HG03342 (cell line): ENCODE measurements at regions not wholly inside any gene's neighbourhood (a gene's known extent, or its start where the extent isn't known, plus 50 kb on each side); places are given as distances from the start of the nearest gene placed in this dataset.
"Not testable (repeated sequence)": the region's sequence is repeated elsewhere in the genome, so short reads cannot be mapped to it uniquely, and the experiment has no call there.

Experiments
- ATAC-seq: cut with Tn5 transposase; IDR thresholded peaks from one replicate; pipeline ENCODE4 v1.9.1; 2021; ENCODE audit warnings: mild to moderate bottlenecking, moderate library complexity; ENCODE audit not compliant: unreplicated experiment

- no peak for ATAC-seq
Measured at GRCh38 chr4:120318196-120318846, 251.7 kb upstream of the MAD2L1 start.

DNA sequence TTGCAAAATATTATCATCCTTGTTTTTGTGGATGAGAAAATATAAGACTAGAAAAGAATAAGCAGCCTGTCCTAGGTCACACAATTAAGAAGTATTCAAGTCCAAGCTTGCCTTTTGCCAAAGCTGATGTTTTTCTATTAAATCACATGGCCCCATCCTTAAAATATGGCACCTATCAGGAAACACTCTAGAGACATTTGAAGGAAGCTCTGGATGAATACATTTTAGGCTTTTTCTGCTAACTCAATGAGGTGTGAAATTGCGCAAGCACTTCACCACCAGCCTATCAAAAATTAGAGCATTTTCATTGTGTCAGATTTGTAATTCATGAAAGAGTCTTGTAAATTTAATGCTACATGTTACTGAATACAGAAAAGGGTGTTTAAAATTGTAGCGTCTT, 251.1 kb upstream of the MAD2L1 start:
- ATAC-seq, result no peak

GRCh38 chr4:120316416-120316815, 249.8 kb upstream of the MAD2L1 start:
- no peak for ATAC-seq

DNA sequence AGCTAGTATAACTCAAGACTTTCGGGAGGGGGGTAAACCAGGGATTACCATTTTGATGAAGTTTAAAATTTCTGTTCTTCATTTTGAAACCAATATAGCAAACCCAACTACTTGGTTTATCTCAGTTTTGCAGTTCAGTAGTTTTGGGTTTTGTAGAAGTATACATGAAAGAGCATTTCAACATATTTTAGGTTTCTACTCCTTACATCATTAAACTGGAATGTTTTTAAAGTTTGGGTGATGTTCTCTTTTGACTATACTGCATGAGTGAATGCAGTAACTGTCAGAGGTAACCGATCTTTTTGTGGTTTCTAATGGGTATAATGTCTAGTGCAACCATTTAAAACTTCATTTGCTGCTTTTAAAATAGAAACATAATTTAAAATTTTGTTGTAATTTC, 248.3 kb upstream of the MAD2L1 start:
- no peak for ATAC-seq

DNA sequence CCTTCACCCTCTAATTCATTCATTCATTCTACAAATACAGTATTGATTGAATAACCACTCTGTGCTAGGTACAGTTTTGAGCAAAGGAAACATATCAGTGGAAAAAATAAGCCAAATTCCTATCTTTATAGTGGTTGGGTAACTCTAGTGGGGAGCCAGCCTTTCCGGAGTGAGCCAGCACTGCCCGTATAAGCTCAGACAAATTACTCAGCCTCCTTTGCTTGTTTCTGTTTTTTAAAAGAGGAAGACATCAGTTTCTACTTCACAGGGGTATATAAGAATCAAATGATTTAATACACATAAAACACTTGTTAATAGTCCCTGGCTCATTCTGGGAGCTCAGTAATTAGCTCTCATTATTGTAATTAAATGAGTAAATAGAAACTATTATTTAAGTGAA, 238.2 kb upstream of the MAD2L1 start:
- no peak for ATAC-seq

GRCh38 chr4:120299631-120300030, 233.0 kb upstream of the MAD2L1 start:
- no peak for ATAC-seq

DNA sequence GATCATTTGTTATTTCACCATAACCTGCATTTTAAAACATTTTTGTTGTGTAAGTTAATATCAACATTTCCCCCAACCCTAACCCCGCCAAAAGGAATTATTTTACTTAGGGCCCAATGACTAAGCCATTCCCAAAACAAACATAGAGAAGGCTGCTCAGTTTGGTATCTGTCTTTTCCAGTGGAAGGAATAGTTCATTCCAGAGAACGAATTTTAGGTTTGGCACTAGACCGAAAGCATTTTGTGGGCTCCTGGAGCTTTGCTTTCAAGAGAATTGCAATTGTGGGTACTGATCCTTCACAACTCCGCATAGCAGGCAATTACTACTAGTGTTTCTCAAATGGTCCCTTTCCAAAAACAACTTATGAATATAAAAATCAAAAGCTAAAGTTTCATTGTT, 226.7 kb upstream of the MAD2L1 start:
- ATAC-seq, result no peak

- ATAC-seq, result no peak
Measured at GRCh38 chr4:120291541-120291940, 224.9 kb upstream of the MAD2L1 start.

DNA sequence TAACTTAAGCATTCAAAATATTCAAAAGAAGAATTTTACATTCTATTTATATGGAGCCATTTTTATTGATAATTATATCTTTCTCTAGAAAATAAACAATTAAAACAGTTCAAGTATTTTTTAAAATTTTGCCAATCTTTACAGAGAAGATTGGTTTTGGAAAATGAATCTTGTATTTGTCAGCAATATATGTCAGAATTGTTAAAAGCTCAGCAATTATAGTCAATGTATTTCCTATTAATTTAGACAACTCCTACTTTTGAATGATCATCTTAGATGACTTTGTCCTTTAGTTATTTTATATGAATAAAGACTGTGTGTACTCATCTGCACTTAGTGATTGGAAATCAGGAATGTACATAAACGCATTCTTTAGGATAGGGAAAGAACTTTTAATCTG, 223.9 kb upstream of the MAD2L1 start:
- ATAC-seq, result no peak

DNA sequence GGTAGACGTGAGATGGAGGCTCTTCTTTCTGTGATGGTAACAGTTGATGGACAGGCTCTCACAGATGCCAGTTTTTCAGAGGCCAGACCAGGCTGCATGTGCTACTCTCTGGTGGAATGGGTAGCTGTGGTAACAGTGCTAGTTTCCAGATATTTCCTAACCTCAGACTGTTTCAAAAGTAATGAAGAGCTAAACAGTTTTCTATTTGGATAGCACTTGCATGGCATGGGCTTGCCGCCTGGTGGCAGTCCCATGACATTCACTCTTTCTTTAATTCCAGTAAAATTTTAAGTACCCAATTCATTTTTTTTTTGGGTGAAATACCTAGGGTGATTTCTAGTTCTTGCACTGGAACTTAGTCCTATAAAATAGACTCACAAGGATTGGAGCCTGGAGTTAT, 220.2 kb upstream of the MAD2L1 start:
- no peak for ATAC-seq

- ATAC-seq, result no peak
Measured at GRCh38 chr4:120281581-120281980, 214.9 kb upstream of the MAD2L1 start.

DNA sequence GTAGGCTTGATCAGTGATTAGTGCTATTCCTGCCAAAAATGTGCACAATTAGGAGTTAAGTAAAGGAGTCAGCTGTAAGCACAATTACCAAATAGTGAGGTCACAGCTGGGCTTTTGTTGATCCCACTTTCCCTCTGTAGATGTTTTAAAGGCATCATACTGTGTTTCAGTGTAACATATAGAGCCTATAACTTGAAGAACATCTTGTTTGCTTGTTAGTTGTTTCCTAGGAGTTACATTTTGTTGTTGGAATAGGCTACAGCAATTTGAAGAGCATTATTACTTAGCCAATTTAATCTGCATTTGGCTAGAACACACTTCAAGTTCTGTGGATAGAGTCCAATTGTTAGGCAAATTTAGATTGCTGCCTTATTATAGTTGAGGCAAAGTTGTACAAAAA, 210.7 kb upstream of the MAD2L1 start:
- no peak for ATAC-seq

- ATAC-seq, result no peak
Measured at GRCh38 chr4:120266602-120267001, 200.0 kb upstream of the MAD2L1 start.

- ATAC-seq, result no peak
Measured at GRCh38 chr4:120263618-120264017, 197.0 kb upstream of the MAD2L1 start.

DNA sequence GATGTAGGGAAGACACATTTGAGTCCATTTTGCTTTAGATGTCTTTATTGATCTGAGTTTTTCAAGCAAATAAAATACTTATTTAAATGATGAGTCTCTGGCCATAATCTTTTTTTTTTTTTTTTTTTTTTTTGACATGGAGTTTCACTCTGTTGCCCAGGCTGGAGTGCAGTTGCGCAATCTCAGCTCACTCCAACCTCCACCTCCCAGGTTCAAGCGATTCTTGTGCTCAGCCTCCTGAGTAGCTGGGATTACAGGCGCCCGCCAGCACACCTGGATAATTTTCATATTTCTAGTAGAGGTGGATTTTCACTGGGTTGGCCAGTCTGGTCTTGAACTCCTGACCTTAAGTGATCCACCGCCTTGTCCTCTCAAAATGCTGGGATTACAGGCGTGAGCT, 194.5 kb upstream of the MAD2L1 start:
- ATAC-seq, result no peak

DNA sequence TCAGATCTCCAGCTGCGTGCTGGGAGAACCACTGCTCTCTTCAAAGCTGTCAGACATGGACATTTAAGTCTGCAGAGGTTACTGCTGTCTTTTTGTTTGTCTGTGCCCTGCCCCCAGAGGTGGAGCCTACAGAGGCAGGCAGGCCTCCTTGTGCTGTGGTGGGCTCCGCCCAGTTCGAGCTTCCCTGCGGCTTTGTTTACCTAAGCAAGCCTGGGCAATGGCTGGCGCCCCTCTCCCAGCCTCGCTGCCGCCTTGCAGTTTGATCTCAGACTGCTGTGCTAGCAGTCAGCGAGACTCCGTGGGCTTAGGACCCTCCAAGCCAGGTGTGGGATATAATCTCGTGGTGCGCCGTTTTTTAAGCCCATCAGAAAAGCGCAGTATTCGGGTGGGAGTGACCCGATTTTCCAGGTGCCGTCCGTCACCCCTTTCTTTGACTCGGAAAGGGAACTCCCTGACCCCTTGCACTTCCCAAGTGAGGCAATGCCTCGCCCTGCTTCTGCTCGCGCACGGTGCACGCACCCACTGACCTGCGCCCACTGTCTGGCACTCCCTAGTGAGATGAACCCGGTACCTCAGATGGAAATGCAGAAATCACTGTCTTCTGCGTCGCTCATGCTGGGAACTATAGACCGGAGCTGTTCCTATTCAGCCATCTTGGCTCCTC, 189.6 kb upstream of the MAD2L1 start:
- ATAC-seq, result not testable (repeated sequence)

DNA sequence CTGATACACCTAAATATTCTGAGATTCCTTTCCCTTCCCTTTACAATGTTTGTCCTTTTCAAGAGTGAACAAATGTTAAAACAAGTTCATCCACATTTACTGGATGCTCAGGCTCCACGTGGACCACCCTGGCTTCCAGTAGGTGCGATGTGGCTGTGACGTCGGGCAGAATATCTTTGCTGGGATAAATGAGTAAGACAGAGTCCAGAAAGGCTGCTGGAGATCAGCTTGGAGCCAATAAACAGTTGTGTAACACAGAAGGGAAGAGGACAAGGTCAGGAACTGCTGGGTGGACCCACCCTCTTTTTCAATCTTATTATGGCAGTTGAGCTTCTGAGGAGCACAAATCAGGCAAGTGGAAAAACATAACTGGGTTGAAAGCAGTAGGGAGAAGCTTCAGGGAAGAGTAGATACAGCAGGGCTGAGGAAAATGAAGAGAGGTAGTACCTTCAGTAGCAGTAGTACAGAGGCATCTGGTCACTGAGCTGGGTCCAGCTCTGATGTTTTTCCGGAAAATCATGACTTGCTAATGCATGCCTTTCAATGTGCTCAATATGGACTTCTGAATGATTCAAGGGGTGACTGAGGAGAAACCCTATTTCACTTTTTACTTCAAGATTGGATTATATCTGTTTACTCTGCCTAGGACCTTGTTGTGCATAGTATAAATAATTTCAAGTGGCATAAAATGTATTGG, 171.8 kb upstream of the MAD2L1 start:
- ATAC-seq, result no peak

DNA sequence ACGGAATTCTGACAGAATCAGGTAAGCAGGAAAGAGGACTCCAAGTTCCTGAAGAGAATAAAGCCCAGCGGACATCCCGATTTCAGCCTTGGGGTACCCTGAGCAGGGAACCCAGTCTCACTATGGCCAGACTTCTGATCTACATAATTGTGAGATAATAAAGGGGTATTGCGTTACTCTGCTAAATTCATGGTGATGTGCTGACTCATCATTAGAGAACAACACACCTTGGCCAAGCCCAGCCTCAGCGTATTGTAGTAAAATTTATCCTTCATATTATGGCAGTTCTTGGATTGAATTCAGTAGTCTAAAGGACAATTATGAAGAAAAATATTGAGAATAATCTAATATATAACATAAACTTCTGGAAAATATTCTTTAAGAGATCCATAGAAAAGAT, 170.2 kb upstream of the MAD2L1 start:
- no peak for ATAC-seq

DNA sequence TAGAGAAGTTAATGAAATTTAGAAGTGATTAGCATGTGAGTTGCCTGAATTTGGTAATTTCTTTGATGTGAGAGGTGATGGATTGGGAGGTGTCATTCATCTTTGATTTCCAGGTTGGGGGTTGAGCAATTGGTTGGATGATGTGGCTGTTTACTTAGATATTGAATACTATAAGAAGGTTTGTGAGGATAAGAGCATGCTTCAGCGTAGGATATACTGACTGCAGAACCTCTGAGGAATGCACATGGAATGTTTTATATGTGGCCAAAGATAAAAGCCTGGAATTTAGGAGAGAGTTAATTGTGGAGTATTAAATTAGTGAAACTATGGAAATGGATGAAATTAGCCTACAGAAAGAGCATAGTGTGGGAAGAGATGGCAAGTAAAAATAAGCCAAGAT, 165.4 kb upstream of the MAD2L1 start:
- ATAC-seq, result no peak

DNA sequence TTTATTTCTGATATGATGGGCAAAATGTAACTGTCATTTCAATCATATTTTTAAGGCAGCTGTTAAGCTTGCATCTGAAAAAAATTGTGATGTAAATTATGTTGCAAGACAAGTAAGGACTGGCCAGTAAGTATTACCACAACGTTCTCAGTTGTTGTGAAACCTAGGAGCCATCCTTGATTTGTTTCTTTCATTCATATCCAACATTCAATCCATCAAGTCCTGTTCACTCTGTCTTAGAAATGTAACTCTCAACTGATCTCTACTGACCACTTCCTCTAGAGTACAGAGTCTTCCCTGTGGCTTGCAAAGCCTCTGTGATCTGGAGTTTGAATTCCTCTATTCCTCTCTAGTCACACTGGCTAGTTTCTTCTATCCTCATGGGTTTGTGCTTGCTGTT, 161.4 kb upstream of the MAD2L1 start:
- ATAC-seq, result no peak

- ATAC-seq, result no peak
Measured at GRCh38 chr4:120227554-120227953, 160.9 kb upstream of the MAD2L1 start.

GRCh38 chr4:120225527-120225926, 158.9 kb upstream of the MAD2L1 start:
- ATAC-seq, result no peak
